ENCODE measurements at regions not wholly inside any gene's neighbourhood (a gene's known extent, or its start where the extent isn't known, plus 50 kb on each side); places are given as distances from the start of the nearest gene placed in this dataset.

- Histone ChIP-seq H3F3A (replicated peaks; ENCODE audit: insufficient read depth) (no peaks in the 10 kb centered on the region), H3K9me3 (no peaks in the 10 kb centered on the region), H3K9ac (no peak overlapping the region), H3K4me1 (ENCODE audit: control insufficient read depth in 1 of 2, insufficient read depth in 2 of 2, low read depth in 1 of 2, low read length in 1 of 2) (no peaks in the 10 kb centered on the region), H4K20me1 (ENCODE audit: insufficient read depth) (no peaks in the 10 kb centered on the region), H3K4me3 (ENCODE audit: low read depth in 2 of 2, low read length in 1 of 2) (no peak overlapping the region), H2AFZ (ENCODE audit: low read depth) (no peak overlapping the region), H3K27ac (ENCODE audit: low read depth in 2 of 2, low read length in 1 of 2) (no peak overlapping the region), H3K79me2 (ENCODE audit: insufficient read depth) (no peaks in the 10 kb centered on the region), H3K9me2 (no peaks in the 10 kb centered on the region), H3K4me2 (no peak overlapping the region), H3K36me3 (replicated peaks in 1 of 2; ENCODE audit: control insufficient read depth in 1 of 2, insufficient read depth in 2 of 2, low read length in 1 of 2) (no peaks in the 10 kb centered on the region), H3K27me3 (ENCODE audit: insufficient read depth) (no peaks in the 10 kb centered on the region)
- no peak for DNase-seq
- TF ChIP-seq RAD21 (IDR thresholded peaks at IDR 0.05; ENCODE audit: low read length), result no peak
- no peak for TF ChIP-seq ELF1 (IDR thresholded peaks at IDR 0.05)
- no peak for TF ChIP-seq EZH2phosphoT487 (IDR thresholded peaks at IDR 0.05; ENCODE audit: borderline replicate concordance, low read depth)
- TF ChIP-seq JUND (IDR thresholded peaks at IDR 0.05), result no peak
- no peak for TF ChIP-seq EP300 (IDR thresholded peaks at IDR 0.05; ENCODE audit: borderline replicate concordance in 1 of 2, low read depth in 1 of 2, low read length in 1 of 2)
- TF ChIP-seq NRF1 (IDR thresholded peaks at IDR 0.05; ENCODE audit: low read depth, low read length), result no peak
- TF ChIP-seq, protein P1, sequence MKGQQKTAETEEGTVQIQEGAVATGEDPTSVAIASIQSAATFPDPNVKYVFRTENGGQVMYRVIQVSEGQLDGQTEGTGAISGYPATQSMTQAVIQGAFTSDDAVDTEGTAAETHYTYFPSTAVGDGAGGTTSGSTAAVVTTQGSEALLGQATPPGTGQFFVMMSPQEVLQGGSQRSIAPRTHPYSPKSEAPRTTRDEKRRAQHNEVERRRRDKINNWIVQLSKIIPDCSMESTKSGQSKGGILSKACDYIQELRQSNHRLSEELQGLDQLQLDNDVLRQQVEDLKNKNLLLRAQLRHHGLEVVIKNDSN (IDR thresholded peaks at IDR 0.05; ENCODE audit: borderline replicate concordance, low read depth), result no peak
- no peak for TF ChIP-seq FOXJ3 (CRISPR knock-in tag; IDR thresholded peaks at IDR 0.05)
- no peak for TF ChIP-seq YY1 (IDR thresholded peaks at IDR 0.05; ENCODE audit: low read depth)
- no peak for TF ChIP-seq SMC3 (IDR thresholded peaks at IDR 0.05; ENCODE audit: low read depth, low read length)
- TF ChIP-seq TCF12 (IDR thresholded peaks at IDR 0.05), result no peak
- no peak for TF ChIP-seq RCOR1 (IDR thresholded peaks at IDR 0.05; ENCODE audit: low read length)
- no peak for TF ChIP-seq CTCF (IDR thresholded peaks at IDR 0.05)
- no peak for TF ChIP-seq RXRA (IDR thresholded peaks at IDR 0.05; ENCODE audit: borderline replicate concordance, low read depth)
- TF ChIP-seq, protein P2, sequence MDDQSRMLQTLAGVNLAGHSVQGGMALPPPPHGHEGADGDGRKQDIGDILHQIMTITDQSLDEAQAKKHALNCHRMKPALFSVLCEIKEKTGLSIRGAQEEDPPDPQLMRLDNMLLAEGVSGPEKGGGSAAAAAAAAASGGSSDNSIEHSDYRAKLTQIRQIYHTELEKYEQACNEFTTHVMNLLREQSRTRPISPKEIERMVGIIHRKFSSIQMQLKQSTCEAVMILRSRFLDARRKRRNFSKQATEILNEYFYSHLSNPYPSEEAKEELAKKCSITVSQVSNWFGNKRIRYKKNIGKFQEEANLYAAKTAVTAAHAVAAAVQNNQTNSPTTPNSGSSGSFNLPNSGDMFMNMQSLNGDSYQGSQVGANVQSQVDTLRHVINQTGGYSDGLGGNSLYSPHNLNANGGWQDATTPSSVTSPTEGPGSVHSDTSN (IDR thresholded peaks at IDR 0.05), result no peak
- TF ChIP-seq MEF2A (IDR thresholded peaks at IDR 0.05; ENCODE audit: borderline replicate concordance, low read depth), result no peak
- no peak for TF ChIP-seq SIN3A (IDR thresholded peaks at IDR 0.05; ENCODE audit: borderline replicate concordance, low read depth, low read length)
- TF ChIP-seq MAX (IDR thresholded peaks at IDR 0.05; ENCODE audit: low read depth), result no peak
- TF ChIP-seq GABPA (IDR thresholded peaks at IDR 0.05; ENCODE audit: low read depth), result no peak
- POLR2A ChIA-PET, result no interaction called here
- WGBS (ENCODE audit: low lambda C conversion rate), result 61% methylated on average over 3 of the region's 3 CpGs
- CTCF ChIA-PET, result no interaction called here
Measured at GRCh38 chr5:8694545-8694944, 825.6 kb downstream of the MTRR start.

Data from SK-N-SH (cell line).